ENCODE measurements at regions not wholly inside any gene's neighbourhood (a gene's known extent, or its start where the extent isn't known, plus 50 kb on each side); places are given as distances from the start of the nearest gene placed in this dataset.

- no peak for TF ChIP-seq EZH2 (IDR thresholded peaks at IDR 0.05)
- TF ChIP-seq POLR2AphosphoS5 (IDR thresholded peaks at IDR 0.05; ENCODE audit: borderline replicate concordance, low read depth, low read length): no peak
- no peak for TF ChIP-seq FOXP2 (optimal IDR thresholded peaks at IDR 0.05; ENCODE audit: control extremely low read depth, extremely low read length, insufficient read depth)
Measured at GRCh38 chr11:92387859-92388258, 163.2 kb downstream of the FAT3 start.

All from SK-N-MC (cell line).